ENCODE measurements at regions not wholly inside any gene's neighbourhood (a gene's known extent, or its start where the extent isn't known, plus 50 kb on each side); places are given as distances from the start of the nearest gene placed in this dataset.

GRCh38 chrX:125012585-125012984 is 307.1 kb upstream of the TEX13C start:
- no peak for TF ChIP-seq CTCF (conservative IDR thresholded peaks at IDR 0.05; ENCODE audit: low read depth, low read length)
- TF ChIP-seq EZH2 (IDR thresholded peaks at IDR 0.05; ENCODE audit: low read length, unreplicated experiment), result no peak

All from PC-3 (cell line).